Nephron progenitor cell (in vitro differentiated cells): ENCODE measurements at regions not wholly inside any gene's neighbourhood (a gene's known extent, or its start where the extent isn't known, plus 50 kb on each side); places are given as distances from the start of the nearest gene placed in this dataset.

Experiments
- DNase-seq: peaks from one replicate; pipeline ENCODE4 v3.0.0; 2021
- H3K27ac Mint-ChIP-seq: 2 replicates; pipeline ENCODE4 v1.8.0; 2021; ENCODE audit warnings: mild to moderate bottlenecking, moderate library complexity, mixed read lengths
- H3K27me3 Mint-ChIP-seq: 2 replicates; pipeline ENCODE4 v1.8.0; 2021; ENCODE audit warnings: mild to moderate bottlenecking, low read depth, mixed read lengths; ENCODE audit not compliant: poor library complexity
- H3K36me3 Mint-ChIP-seq: 2 replicates; pipeline ENCODE4 v1.8.0; 2021; ENCODE audit warnings: low read depth, mixed read lengths
- H3K4me1 Mint-ChIP-seq: 2 replicates; pipeline ENCODE4 v1.8.0; 2021; ENCODE audit warnings: mixed read lengths
- H3K4me3 Mint-ChIP-seq: 2 replicates; pipeline ENCODE4 v1.8.0; 2021; ENCODE audit warnings: mild to moderate bottlenecking, moderate library complexity, mixed read lengths
- H3K9me3 Mint-ChIP-seq: 2 replicates; pipeline ENCODE4 v1.8.0; 2021; ENCODE audit warnings: mild to moderate bottlenecking, moderate library complexity, mixed read lengths
- CTCF ChIP-seq: fragments of 200-600 bp; sonication (generic); IDR thresholded peaks from 2 replicates; pipeline ENCODE4 v1.5.0; 2021; ENCODE audit warnings: antibody characterized with exemption

GRCh38 chr10:123564631-123565030, 101.5 kb upstream of the GPR26 start:
- Mint-ChIP-seq H3K4me3 (no peak overlapping the region), H3K4me1 (no peaks in the 10 kb centered on the region), H3K27ac (no peak overlapping the region), H3K27me3 (peaks cover 40% of the 10 kb centered on the region), H3K9me3 (no peaks in the 10 kb centered on the region), H3K36me3 (no peaks in the 10 kb centered on the region)
- no peak for DNase-seq
- no peak for TF ChIP-seq CTCF

- H3K4me1 Mint-ChIP-seq, result no peaks in the 10 kb centered on the region
- H3K4me3 Mint-ChIP-seq, result no peak overlapping the region
- no peaks in the 10 kb centered on the region for H3K36me3 Mint-ChIP-seq
- DNase-seq, result no peak
- H3K27ac Mint-ChIP-seq, result no peak overlapping the region
- peaks cover 40% of the 10 kb centered on the region for H3K27me3 Mint-ChIP-seq
- no peak for TF ChIP-seq CTCF
- no peaks in the 10 kb centered on the region for H3K9me3 Mint-ChIP-seq
These were observed 100.2 kb upstream of the GPR26 start for GRCh38 chr10:123565691-123566660.

- Mint-ChIP-seq H3K4me1 (peaks cover 5% of the 10 kb centered on the region), H3K27ac (no peak overlapping the region), H3K9me3 (no peaks in the 10 kb centered on the region), H3K27me3 (peaks cover 48% of the 10 kb centered on the region), H3K4me3 (no peak overlapping the region), H3K36me3 (no peaks in the 10 kb centered on the region)
- TF ChIP-seq CTCF, result no peak
- no peak for DNase-seq
These were observed 98.0 kb upstream of the GPR26 start for GRCh38 chr10:123567984-123568739.

DNA sequence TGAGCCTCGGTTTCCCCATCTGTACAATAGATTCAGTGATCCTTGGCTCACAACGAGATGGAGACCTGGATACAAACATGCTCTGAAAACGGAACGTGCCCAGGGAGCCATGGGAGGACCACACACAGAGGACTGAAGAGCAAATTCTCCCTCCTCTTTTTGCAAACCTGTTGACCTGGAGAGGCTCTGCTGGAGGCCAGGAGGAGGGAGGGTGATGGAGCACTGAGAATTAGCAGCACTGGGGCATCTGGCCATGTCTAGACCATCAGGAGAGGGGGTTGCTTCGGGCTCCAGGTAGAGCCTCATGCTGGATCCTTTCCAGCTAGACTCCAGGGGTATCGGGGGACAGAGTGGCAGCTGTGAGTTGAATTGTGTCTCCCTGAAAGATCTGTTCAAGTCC, 97.4 kb upstream of the GPR26 start:
- no peak for TF ChIP-seq CTCF
- no peak for DNase-seq
- Mint-ChIP-seq H3K9me3 (no peaks in the 10 kb centered on the region), H3K4me1 (peaks cover 5% of the 10 kb centered on the region), H3K27me3 (peaks cover 51% of the 10 kb centered on the region), H3K36me3 (no peaks in the 10 kb centered on the region), H3K27ac (no peak overlapping the region), H3K4me3 (no peak overlapping the region)

GRCh38 chr10:123569436-123570035, 96.6 kb upstream of the GPR26 start:
- no peak for DNase-seq
- H3K27me3 Mint-ChIP-seq, result peaks cover 55% of the 10 kb centered on the region

More at GRCh38 chr10:123569436-123570035, 96.6 kb upstream of the GPR26 start:
- Mint-ChIP-seq H3K4me1 (peaks cover 5% of the 10 kb centered on the region), H3K9me3 (no peaks in the 10 kb centered on the region), H3K4me3 (no peak overlapping the region), H3K27ac (peak overlapping the region; percentile 46), H3K36me3 (no peaks in the 10 kb centered on the region)
- TF ChIP-seq CTCF, result no peak
